ENCODE measurements at regions not wholly inside any gene's neighbourhood (a gene's known extent, or its start where the extent isn't known, plus 50 kb on each side); places are given as distances from the start of the nearest gene placed in this dataset.

- peaks cover 0 to 27% (median 12%) of the 10 kb centered on the region in 5 donors for H3K4me1 ChIP-seq (ENCODE audit: control insufficient read depth in 5 of 5, insufficient read depth in 5 of 5, low read length in 5 of 5)
- no peak overlapping the region for H3K27ac ChIP-seq (ENCODE audit: low read depth, low read length)
- H3K36me3 ChIP-seq (ENCODE audit: control insufficient read depth in 5 of 5, insufficient read depth in 5 of 5, low read length in 5 of 5) = no peaks in the 10 kb centered on the region
- no peaks in the 10 kb centered on the region for H3K9me3 ChIP-seq (ENCODE audit: control insufficient read depth in 5 of 5, low read length in 5 of 5)
- no peak overlapping the region for H3K9ac ChIP-seq (ENCODE audit: low read length in 5 of 5)
- H3K27me3 ChIP-seq (ENCODE audit: control insufficient read depth in 5 of 5, insufficient read depth in 4 of 5, low read length in 5 of 5) = no peaks in the 10 kb centered on the region
- H3K4me3 ChIP-seq (ENCODE audit: low read depth in 1 of 5, low read length in 5 of 5) = no peak overlapping the region
These were observed 207.9 kb upstream of the CD180 start for GRCh38 chr5:67404256-67405100.

- Histone ChIP-seq H3K36me3 (ENCODE audit: control insufficient read depth in 5 of 5, insufficient read depth in 5 of 5, low read length in 5 of 5) (no peaks in the 10 kb centered on the region), H3K27me3 (ENCODE audit: control insufficient read depth in 5 of 5, insufficient read depth in 4 of 5, low read length in 5 of 5) (no peaks in the 10 kb centered on the region), H3K9ac (ENCODE audit: low read length in 5 of 5) (no peak overlapping the region), H3K4me1 (ENCODE audit: control insufficient read depth in 5 of 5, insufficient read depth in 5 of 5, low read length in 5 of 5) (peaks cover 0 to 27% (median 12%) of the 10 kb centered on the region in 5 donors), H3K27ac (ENCODE audit: low read depth, low read length) (no peak overlapping the region), H3K9me3 (ENCODE audit: control insufficient read depth in 5 of 5, low read length in 5 of 5) (no peaks in the 10 kb centered on the region), H3K4me3 (ENCODE audit: low read depth in 1 of 5, low read length in 5 of 5) (no peak overlapping the region)
These were observed 205.9 kb upstream of the CD180 start for GRCh38 chr5:67402526-67402925.

- Histone ChIP-seq H3K9me3 (ENCODE audit: control insufficient read depth in 5 of 5, low read length in 5 of 5) (no peaks in the 10 kb centered on the region), H3K36me3 (ENCODE audit: control insufficient read depth in 5 of 5, insufficient read depth in 5 of 5, low read length in 5 of 5) (no peaks in the 10 kb centered on the region), H3K4me1 (ENCODE audit: control insufficient read depth in 5 of 5, insufficient read depth in 5 of 5, low read length in 5 of 5) (peaks cover 0 to 19% (median 12%) of the 10 kb centered on the region in 5 donors), H3K27ac (ENCODE audit: low read depth, low read length) (no peak overlapping the region), H3K27me3 (ENCODE audit: control insufficient read depth in 5 of 5, insufficient read depth in 4 of 5, low read length in 5 of 5) (no peaks in the 10 kb centered on the region), H3K9ac (ENCODE audit: low read length in 5 of 5) (no peak overlapping the region), H3K4me3 (ENCODE audit: low read depth in 1 of 5, low read length in 5 of 5) (no peak overlapping the region)
These were observed 204.6 kb upstream of the CD180 start for GRCh38 chr5:67401172-67401571.

GRCh38 chr5:67400752-67401151 lies 204.2 kb upstream of the CD180 start:
- Histone ChIP-seq H3K9me3 (ENCODE audit: control insufficient read depth in 5 of 5, low read length in 5 of 5) (no peaks in the 10 kb centered on the region), H3K4me3 (ENCODE audit: low read depth in 1 of 5, low read length in 5 of 5) (no peak overlapping the region), H3K27ac (ENCODE audit: low read depth, low read length) (no peak overlapping the region), H3K4me1 (ENCODE audit: control insufficient read depth in 5 of 5, insufficient read depth in 5 of 5, low read length in 5 of 5) (peaks cover 0 to 15% (median 11%) of the 10 kb centered on the region in 5 donors), H3K36me3 (ENCODE audit: control insufficient read depth in 5 of 5, insufficient read depth in 5 of 5, low read length in 5 of 5) (no peaks in the 10 kb centered on the region), H3K27me3 (ENCODE audit: control insufficient read depth in 5 of 5, insufficient read depth in 4 of 5, low read length in 5 of 5) (no peaks in the 10 kb centered on the region), H3K9ac (ENCODE audit: low read length in 5 of 5) (no peak overlapping the region)

- no peaks in the 10 kb centered on the region for H3K27me3 ChIP-seq (ENCODE audit: control insufficient read depth in 5 of 5, insufficient read depth in 4 of 5, low read length in 5 of 5)
These were observed 199.3 kb upstream of the CD180 start for GRCh38 chr5:67395790-67396418.

GRCh38 chr5:67393211-67393610 lies 196.6 kb upstream of the CD180 start:
- H3K27me3 ChIP-seq (ENCODE audit: control insufficient read depth in 5 of 5, insufficient read depth in 4 of 5, low read length in 5 of 5) = no peaks in the 10 kb centered on the region
- no peaks in the 10 kb centered on the region for H3K4me1 ChIP-seq (ENCODE audit: control insufficient read depth in 5 of 5, insufficient read depth in 5 of 5, low read length in 5 of 5)
- H3K9ac ChIP-seq (ENCODE audit: low read length in 5 of 5) = no peak overlapping the region
- no peak overlapping the region for H3K27ac ChIP-seq (ENCODE audit: low read depth, low read length)
- no peaks in the 10 kb centered on the region for H3K9me3 ChIP-seq (ENCODE audit: control insufficient read depth in 5 of 5, low read length in 5 of 5)
- no peak overlapping the region for H3K4me3 ChIP-seq (ENCODE audit: low read depth in 1 of 5, low read length in 5 of 5)
- no peaks in the 10 kb centered on the region for H3K36me3 ChIP-seq (ENCODE audit: control insufficient read depth in 5 of 5, insufficient read depth in 5 of 5, low read length in 5 of 5)

More at GRCh38 chr5:67395790-67396418, 199.3 kb upstream of the CD180 start:
- no peaks in the 10 kb centered on the region for H3K9me3 ChIP-seq (ENCODE audit: control insufficient read depth in 5 of 5, low read length in 5 of 5)
- H3K4me3 ChIP-seq (ENCODE audit: low read depth in 1 of 5, low read length in 5 of 5) = no peak overlapping the region
- H3K27ac ChIP-seq (ENCODE audit: low read depth, low read length) = no peak overlapping the region
- H3K9ac ChIP-seq (ENCODE audit: low read length in 5 of 5) = no peak overlapping the region
- H3K36me3 ChIP-seq (ENCODE audit: control insufficient read depth in 5 of 5, insufficient read depth in 5 of 5, low read length in 5 of 5) = no peaks in the 10 kb centered on the region
- peaks cover 0 to 8% (median 6%) of the 10 kb centered on the region in 5 donors for H3K4me1 ChIP-seq (ENCODE audit: control insufficient read depth in 5 of 5, insufficient read depth in 5 of 5, low read length in 5 of 5)

- no peak overlapping the region for H3K4me3 ChIP-seq (ENCODE audit: low read depth in 1 of 5, low read length in 5 of 5)
- H3K36me3 ChIP-seq (ENCODE audit: control insufficient read depth in 5 of 5, insufficient read depth in 5 of 5, low read length in 5 of 5) = no peaks in the 10 kb centered on the region
- no peak overlapping the region for H3K9ac ChIP-seq (ENCODE audit: low read length in 5 of 5)
- H3K27ac ChIP-seq (ENCODE audit: low read depth, low read length) = no peak overlapping the region
- no peaks in the 10 kb centered on the region for H3K27me3 ChIP-seq (ENCODE audit: control insufficient read depth in 5 of 5, insufficient read depth in 4 of 5, low read length in 5 of 5)
- H3K4me1 ChIP-seq (ENCODE audit: control insufficient read depth in 5 of 5, insufficient read depth in 5 of 5, low read length in 5 of 5) = no peaks in the 10 kb centered on the region
- H3K9me3 ChIP-seq (ENCODE audit: control insufficient read depth in 5 of 5, low read length in 5 of 5) = no peaks in the 10 kb centered on the region
These were observed 194.3 kb upstream of the CD180 start for GRCh38 chr5:67390935-67391334.

- H3K9ac ChIP-seq (ENCODE audit: low read length in 5 of 5) = no peak overlapping the region
- H3K4me1 ChIP-seq (ENCODE audit: control insufficient read depth in 5 of 5, insufficient read depth in 5 of 5, low read length in 5 of 5) = no peaks in the 10 kb centered on the region
- no peak overlapping the region for H3K27ac ChIP-seq (ENCODE audit: low read depth, low read length)
- no peak overlapping the region for H3K4me3 ChIP-seq (ENCODE audit: low read depth in 1 of 5, low read length in 5 of 5)
- H3K36me3 ChIP-seq (ENCODE audit: control insufficient read depth in 5 of 5, insufficient read depth in 5 of 5, low read length in 5 of 5) = no peaks in the 10 kb centered on the region
- H3K27me3 ChIP-seq (ENCODE audit: control insufficient read depth in 5 of 5, insufficient read depth in 4 of 5, low read length in 5 of 5) = no peaks in the 10 kb centered on the region
- H3K9me3 ChIP-seq (ENCODE audit: control insufficient read depth in 5 of 5, low read length in 5 of 5) = no peaks in the 10 kb centered on the region
These were observed 186.9 kb upstream of the CD180 start for GRCh38 chr5:67383451-67383850.

- Histone ChIP-seq H3K9me3 (ENCODE audit: control insufficient read depth in 5 of 5, low read length in 5 of 5) (no peaks in the 10 kb centered on the region), H3K4me3 (ENCODE audit: low read depth in 1 of 5, low read length in 5 of 5) (no peak overlapping the region), H3K27me3 (ENCODE audit: control insufficient read depth in 5 of 5, insufficient read depth in 4 of 5, low read length in 5 of 5) (no peaks in the 10 kb centered on the region), H3K9ac (ENCODE audit: low read length in 5 of 5) (no peak overlapping the region), H3K36me3 (ENCODE audit: control insufficient read depth in 5 of 5, insufficient read depth in 5 of 5, low read length in 5 of 5) (no peaks in the 10 kb centered on the region), H3K4me1 (ENCODE audit: control insufficient read depth in 5 of 5, insufficient read depth in 5 of 5, low read length in 5 of 5) (no peaks in the 10 kb centered on the region), H3K27ac (ENCODE audit: low read depth, low read length) (no peak overlapping the region)
These were observed 184.8 kb upstream of the CD180 start for GRCh38 chr5:67381236-67381880.

GRCh38 chr5:67380431-67380830 lies 183.8 kb upstream of the CD180 start:
- Histone ChIP-seq H3K27me3 (ENCODE audit: control insufficient read depth in 5 of 5, insufficient read depth in 4 of 5, low read length in 5 of 5) (no peaks in the 10 kb centered on the region), H3K27ac (ENCODE audit: low read depth, low read length) (no peak overlapping the region), H3K36me3 (ENCODE audit: control insufficient read depth in 5 of 5, insufficient read depth in 5 of 5, low read length in 5 of 5) (no peaks in the 10 kb centered on the region), H3K9me3 (ENCODE audit: control insufficient read depth in 5 of 5, low read length in 5 of 5) (no peaks in the 10 kb centered on the region), H3K4me1 (ENCODE audit: control insufficient read depth in 5 of 5, insufficient read depth in 5 of 5, low read length in 5 of 5) (no peaks in the 10 kb centered on the region), H3K4me3 (ENCODE audit: low read depth in 1 of 5, low read length in 5 of 5) (no peak overlapping the region), H3K9ac (ENCODE audit: low read length in 5 of 5) (no peak overlapping the region)

All from subcutaneous abdominal adipose tissue (tissue), 5 donors.